ENCODE measurements at regions not wholly inside any gene's neighbourhood (a gene's known extent, or its start where the extent isn't known, plus 50 kb on each side); places are given as distances from the start of the nearest gene placed in this dataset.

DNA sequence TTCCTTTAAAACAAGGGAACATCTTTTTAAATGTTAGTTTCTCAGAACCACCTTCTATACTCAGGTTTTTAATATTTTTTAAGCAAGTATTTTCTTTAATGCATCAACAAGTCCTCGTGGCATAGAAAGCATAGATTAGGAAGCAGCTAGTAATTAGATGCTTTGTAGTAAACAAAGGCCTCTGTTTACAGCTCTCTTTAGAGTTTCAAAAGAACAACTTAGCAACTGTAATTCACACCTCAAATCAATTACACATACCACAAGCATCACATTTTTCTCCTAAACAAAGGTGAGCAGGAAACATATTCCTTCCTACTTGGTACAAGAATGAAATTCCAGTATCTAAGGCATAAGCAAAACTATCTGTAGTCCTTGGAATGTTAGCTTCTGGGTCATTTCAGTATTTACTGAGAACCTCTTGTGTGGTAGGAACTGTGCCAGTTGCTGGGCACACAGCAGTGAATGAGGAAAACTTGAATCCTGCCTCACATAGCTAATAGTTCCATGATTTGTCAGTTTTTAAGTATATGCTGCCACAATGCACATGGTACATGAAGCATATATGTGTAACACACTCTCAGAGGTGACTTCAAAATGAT is 249.1 kb downstream of the CEMIP2 start:
- H3K4me3 Mint-ChIP-seq: no peak overlapping the region
- no peak overlapping the region for H3K27ac Mint-ChIP-seq
- no peaks in the 10 kb centered on the region for H3K36me3 Mint-ChIP-seq
- H3K9me3 Mint-ChIP-seq: no peaks in the 10 kb centered on the region
- TF ChIP-seq, protein P1, sequence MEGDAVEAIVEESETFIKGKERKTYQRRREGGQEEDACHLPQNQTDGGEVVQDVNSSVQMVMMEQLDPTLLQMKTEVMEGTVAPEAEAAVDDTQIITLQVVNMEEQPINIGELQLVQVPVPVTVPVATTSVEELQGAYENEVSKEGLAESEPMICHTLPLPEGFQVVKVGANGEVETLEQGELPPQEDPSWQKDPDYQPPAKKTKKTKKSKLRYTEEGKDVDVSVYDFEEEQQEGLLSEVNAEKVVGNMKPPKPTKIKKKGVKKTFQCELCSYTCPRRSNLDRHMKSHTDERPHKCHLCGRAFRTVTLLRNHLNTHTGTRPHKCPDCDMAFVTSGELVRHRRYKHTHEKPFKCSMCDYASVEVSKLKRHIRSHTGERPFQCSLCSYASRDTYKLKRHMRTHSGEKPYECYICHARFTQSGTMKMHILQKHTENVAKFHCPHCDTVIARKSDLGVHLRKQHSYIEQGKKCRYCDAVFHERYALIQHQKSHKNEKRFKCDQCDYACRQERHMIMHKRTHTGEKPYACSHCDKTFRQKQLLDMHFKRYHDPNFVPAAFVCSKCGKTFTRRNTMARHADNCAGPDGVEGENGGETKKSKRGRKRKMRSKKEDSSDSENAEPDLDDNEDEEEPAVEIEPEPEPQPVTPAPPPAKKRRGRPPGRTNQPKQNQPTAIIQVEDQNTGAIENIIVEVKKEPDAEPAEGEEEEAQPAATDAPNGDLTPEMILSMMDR (IDR thresholded peaks at IDR 0.05; ENCODE audit: unreplicated experiment): no peak
- no peak for DNase-seq (ENCODE audit: low spot score in 2 of 2, unreplicated experiment in 2 of 2)
- no peaks in the 10 kb centered on the region for H3K27me3 Mint-ChIP-seq (ENCODE audit: low read depth)
- peaks cover 4% of the 10 kb centered on the region for H3K4me1 Mint-ChIP-seq

DNA sequence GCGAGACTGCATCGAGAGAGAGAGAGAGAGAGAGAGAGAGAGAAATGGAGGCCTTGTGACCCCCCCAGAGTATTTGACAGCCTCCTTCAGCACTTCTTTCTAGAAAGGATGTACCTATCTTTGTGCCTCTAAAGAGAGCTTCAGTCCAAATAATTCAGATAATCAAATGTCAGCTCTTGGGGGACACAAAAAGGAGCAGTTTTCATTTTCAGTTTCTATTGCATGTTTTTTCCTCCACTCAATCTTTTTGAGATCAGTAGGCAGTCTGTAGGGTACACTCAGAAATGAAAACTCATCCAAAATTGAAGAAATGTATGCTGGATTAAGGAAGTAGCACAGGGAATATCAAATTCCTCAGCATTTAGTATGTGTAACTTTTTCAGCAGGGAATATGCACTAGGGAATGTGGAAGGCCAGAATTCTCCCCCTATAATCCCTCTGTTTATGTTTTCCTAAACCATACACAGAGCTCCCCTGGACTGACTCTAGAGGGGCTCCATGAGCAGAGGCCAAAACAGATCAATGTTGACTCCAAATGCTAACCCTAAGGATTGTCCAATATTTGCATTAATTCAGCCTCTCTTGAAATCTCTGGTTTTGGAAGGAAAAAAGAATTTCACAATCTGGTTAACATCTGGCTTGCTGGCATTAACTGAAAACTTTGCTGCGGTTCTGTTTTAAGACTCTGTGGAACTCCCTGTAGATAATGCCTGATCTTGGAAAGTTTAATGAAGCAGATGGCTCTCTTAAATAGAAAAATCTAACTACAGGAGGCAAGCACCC is 250.1 kb downstream of the CEMIP2 start:
- TF ChIP-seq, protein P1 (IDR thresholded peaks at IDR 0.05; ENCODE audit: unreplicated experiment): no peak
- Mint-ChIP-seq H3K9me3 (no peaks in the 10 kb centered on the region), H3K36me3 (no peaks in the 10 kb centered on the region), H3K4me1 (peaks cover 4% of the 10 kb centered on the region), H3K27ac (no peak overlapping the region), H3K27me3 (ENCODE audit: low read depth) (no peaks in the 10 kb centered on the region), H3K4me3 (no peak overlapping the region)
- no peak for DNase-seq (ENCODE audit: low spot score in 2 of 2, unreplicated experiment in 2 of 2)

DNA sequence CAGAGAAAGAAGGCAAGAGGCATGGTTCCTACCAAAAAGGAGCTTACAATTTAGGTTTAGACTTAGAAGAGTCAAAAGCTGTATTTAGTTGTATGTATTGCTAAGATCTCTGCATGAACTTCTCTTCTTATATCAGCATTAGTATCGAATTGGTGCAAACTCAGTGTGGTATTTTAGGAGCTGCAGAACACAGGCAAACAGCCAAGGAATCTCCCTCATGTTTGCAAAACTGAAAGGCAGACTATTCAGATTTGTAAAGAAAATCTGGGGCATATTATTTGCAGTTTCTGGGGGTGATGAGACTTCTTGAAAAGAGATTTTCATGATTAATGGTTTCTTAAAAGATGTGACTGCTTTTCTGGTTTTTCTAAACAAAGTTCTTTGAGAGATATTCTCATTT is 252.7 kb downstream of the CEMIP2 start:
- no peaks in the 10 kb centered on the region for H3K27me3 Mint-ChIP-seq (ENCODE audit: low read depth)
- DNase-seq (ENCODE audit: low spot score in 2 of 2, unreplicated experiment in 2 of 2): no peak
- peaks cover 3% of the 10 kb centered on the region for H3K9me3 Mint-ChIP-seq
- H3K27ac Mint-ChIP-seq: no peak overlapping the region
- peaks cover 4% of the 10 kb centered on the region for H3K4me1 Mint-ChIP-seq
- TF ChIP-seq, protein P1 (IDR thresholded peaks at IDR 0.05; ENCODE audit: unreplicated experiment): no peak
- no peak overlapping the region for H3K4me3 Mint-ChIP-seq
- H3K36me3 Mint-ChIP-seq: no peaks in the 10 kb centered on the region

DNA sequence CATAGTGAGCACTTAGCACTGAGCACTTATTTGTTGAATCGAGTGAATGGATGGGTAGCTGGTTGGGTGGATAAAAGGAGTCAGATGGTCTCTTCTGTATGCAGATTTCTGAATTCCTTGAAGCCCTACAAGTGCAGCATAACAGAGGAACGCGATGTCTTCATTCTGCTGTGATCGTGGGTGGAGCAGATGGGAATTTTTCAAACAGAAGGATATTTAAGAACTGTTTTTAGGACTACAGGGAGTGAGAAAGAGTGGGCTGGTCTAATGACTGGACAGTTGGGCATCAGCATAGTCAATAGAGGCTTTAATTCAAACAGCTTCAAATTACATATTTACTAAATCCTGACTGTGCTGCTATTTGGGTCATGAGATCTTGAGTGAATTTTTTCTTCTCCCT is 253.2 kb downstream of the CEMIP2 start:
- Mint-ChIP-seq H3K9me3 (peaks cover 3% of the 10 kb centered on the region), H3K27me3 (ENCODE audit: low read depth) (no peaks in the 10 kb centered on the region), H3K27ac (no peak overlapping the region), H3K4me3 (no peak overlapping the region), H3K36me3 (no peaks in the 10 kb centered on the region), H3K4me1 (peaks cover 4% of the 10 kb centered on the region)
- TF ChIP-seq, protein P1 (IDR thresholded peaks at IDR 0.05; ENCODE audit: unreplicated experiment): no peak
- DNase-seq (ENCODE audit: low spot score in 2 of 2, unreplicated experiment in 2 of 2): no peak

DNA sequence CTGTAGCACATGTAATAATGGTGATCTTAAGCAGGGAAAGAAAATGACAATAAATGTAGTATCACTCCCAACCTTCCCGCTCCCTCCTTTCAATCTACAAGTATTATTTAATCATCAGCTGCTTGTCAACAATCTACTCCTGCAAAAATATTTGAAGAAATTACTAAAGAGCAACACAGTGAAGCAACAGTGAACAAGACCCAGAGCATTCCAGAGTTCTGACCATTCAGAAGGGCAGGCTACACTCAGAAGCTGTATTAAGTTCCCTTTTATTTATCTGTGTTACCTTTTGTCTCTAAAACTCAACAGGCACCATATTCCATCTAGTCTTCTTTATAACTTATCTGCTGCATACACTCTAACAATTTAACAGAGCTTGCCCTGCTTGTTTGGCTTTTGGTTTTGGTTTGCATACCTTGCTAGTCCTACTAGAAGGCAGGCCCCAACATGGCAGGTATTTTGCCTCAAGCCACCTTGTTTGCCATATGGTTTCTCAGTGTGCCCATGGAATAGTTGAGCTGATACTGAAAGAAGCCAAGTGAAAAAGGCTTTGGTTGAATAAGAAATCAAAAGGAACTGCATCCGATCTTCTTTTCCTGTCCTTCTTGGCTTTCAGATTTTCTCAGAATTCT is 253.9 kb downstream of the CEMIP2 start:
- TF ChIP-seq, protein P1 (IDR thresholded peaks at IDR 0.05; ENCODE audit: unreplicated experiment): no peak
- Mint-ChIP-seq H3K36me3 (no peaks in the 10 kb centered on the region), H3K4me3 (no peak overlapping the region), H3K9me3 (peaks cover 3% of the 10 kb centered on the region), H3K27ac (no peak overlapping the region), H3K27me3 (ENCODE audit: low read depth) (no peaks in the 10 kb centered on the region), H3K4me1 (peaks cover 4% of the 10 kb centered on the region)
- DNase-seq (ENCODE audit: low spot score in 2 of 2, unreplicated experiment in 2 of 2): no peak

Data from mesothelial cell of epicardium (in vitro differentiated cells).